Cardiac muscle cell (in vitro differentiated cells and primary cell): ENCODE measurements at regions not wholly inside any gene's neighbourhood (a gene's known extent, or its start where the extent isn't known, plus 50 kb on each side); places are given as distances from the start of the nearest gene placed in this dataset.

ENCODE experiments used
- DNase-seq, 2 donors: peaks; one replicate each; pipeline versions ENCODE4 v3.0.0 to v3.0.0-alpha.2; 2010 to 2017; ENCODE audit warnings: low read depth in 1 of 2, low spot score in 1 of 2
- H3K27ac ChIP-seq: fragments of 200-600 bp; sonication (generic); 2 replicates; pipeline ENCODE4 v1.5.1; 2016
- H3K27me3 ChIP-seq: fragments of 200-600 bp; sonication (generic); 2 replicates; pipeline ENCODE4 v1.6.0; 2016; ENCODE audit warnings: control low read depth
- H3K36me3 ChIP-seq: fragments of 200-600 bp; sonication (generic); 2 replicates; pipeline ENCODE4 v1.5.1; 2016; ENCODE audit warnings: control low read depth
- H3K4me1 ChIP-seq: fragments of 200-600 bp; sonication (generic); 2 replicates; pipeline ENCODE4 v1.8.1; 2017; ENCODE audit warnings: low read depth, mild to moderate bottlenecking, mixed run types
- H3K4me3 ChIP-seq: fragments of 200-600 bp; sonication (generic); 2 replicates; pipeline ENCODE4 v1.5.1; 2016; ENCODE audit warnings: mild to moderate bottlenecking
- H3K9me3 ChIP-seq: fragments of 200-600 bp; sonication (generic); 2 replicates; pipeline ENCODE4 v1.5.1; 2017; ENCODE audit warnings: low read depth, mild to moderate bottlenecking, control low read depth
- TF ChIP-seq, protein P1 (sequence below): IDR thresholded peaks from 2 replicates; pipeline ENCODE4 v1.5.1; 2012; ENCODE audit warnings: low read depth, mild to moderate bottlenecking, low read length

DNA sequence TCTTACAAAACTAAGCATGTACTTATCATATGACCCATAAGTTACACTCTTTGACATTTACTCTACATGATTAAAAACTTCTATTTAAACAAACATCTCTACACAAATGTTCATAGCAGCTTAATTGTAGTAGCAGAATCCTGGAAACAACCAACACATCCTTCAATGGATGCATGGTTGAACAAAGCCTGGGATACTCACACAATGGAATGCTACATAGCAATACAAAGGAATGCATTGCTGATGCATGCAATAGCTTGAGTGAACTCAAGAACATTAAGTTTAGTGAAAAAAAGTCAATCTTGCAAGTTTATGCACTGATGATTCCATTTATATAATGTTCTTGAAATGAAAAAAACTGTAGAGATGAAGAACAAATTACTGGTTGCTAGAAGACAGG, 686.9 kb downstream of the LRRIQ3 start:
- H3K9me3 ChIP-seq: no peaks in the 10 kb centered on the region
- DNase-seq: no peak

DNA sequence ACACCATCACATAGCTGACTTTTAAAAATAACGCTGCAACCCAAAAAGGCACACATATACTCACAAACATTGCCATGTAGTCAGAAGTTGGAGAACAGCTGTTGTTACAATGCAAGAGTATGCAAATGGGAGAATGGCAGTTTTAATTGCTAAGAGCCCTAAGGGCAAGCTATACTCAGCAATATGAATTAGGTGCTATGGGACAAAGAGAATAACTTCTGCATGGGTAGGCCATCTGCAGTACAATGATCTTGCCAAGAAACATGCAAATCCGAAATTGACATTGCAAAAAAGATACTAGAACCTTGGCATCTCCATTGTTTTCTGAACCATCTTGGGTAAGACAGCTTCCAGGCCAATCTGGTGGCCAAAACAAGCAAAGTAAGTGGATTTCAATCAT, 697.8 kb downstream of the LRRIQ3 start:
- Histone ChIP-seq H3K4me1 (no peaks in the 10 kb centered on the region), H3K27me3 (no peaks in the 10 kb centered on the region), H3K4me3 (no peak overlapping the region), H3K27ac (no peak overlapping the region), H3K36me3 (no peaks in the 10 kb centered on the region), H3K9me3 (no peaks in the 10 kb centered on the region)
- TF ChIP-seq, protein P1, sequence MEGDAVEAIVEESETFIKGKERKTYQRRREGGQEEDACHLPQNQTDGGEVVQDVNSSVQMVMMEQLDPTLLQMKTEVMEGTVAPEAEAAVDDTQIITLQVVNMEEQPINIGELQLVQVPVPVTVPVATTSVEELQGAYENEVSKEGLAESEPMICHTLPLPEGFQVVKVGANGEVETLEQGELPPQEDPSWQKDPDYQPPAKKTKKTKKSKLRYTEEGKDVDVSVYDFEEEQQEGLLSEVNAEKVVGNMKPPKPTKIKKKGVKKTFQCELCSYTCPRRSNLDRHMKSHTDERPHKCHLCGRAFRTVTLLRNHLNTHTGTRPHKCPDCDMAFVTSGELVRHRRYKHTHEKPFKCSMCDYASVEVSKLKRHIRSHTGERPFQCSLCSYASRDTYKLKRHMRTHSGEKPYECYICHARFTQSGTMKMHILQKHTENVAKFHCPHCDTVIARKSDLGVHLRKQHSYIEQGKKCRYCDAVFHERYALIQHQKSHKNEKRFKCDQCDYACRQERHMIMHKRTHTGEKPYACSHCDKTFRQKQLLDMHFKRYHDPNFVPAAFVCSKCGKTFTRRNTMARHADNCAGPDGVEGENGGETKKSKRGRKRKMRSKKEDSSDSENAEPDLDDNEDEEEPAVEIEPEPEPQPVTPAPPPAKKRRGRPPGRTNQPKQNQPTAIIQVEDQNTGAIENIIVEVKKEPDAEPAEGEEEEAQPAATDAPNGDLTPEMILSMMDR: no peak
- DNase-seq: no peak

More for the DNA sequence above, 686.9 kb downstream of the LRRIQ3 start:
- Histone ChIP-seq H3K36me3 (no peaks in the 10 kb centered on the region), H3K4me3 (no peak overlapping the region), H3K27me3 (no peaks in the 10 kb centered on the region), H3K4me1 (no peaks in the 10 kb centered on the region), H3K27ac (no peak overlapping the region)
- TF ChIP-seq, protein P1: no peak

DNA sequence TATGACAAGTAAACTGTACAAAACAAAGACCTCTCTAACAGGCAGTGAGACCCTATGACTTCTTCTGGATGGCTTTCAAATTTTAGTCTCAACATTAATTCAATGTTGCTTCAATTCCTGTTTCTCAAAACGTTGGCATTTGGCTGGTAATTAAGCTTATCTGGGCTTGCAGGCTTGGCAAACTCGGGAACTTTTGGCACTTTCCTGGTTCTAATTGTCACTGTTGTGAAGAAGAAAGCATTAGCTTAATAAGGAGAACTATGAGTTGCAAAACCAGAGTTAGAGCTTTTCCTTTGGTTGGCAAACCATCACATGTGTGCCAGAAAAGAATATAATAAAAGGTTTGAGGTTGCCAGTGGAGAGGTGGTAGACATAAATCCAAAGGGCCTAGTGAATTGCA, 698.3 kb downstream of the LRRIQ3 start:
- no peaks in the 10 kb centered on the region for H3K27me3 ChIP-seq
- TF ChIP-seq, protein P1: no peak
- no peak for DNase-seq
- H3K36me3 ChIP-seq: no peaks in the 10 kb centered on the region
- no peaks in the 10 kb centered on the region for H3K9me3 ChIP-seq
- no peak overlapping the region for H3K4me3 ChIP-seq
- H3K27ac ChIP-seq: no peak overlapping the region
- no peaks in the 10 kb centered on the region for H3K4me1 ChIP-seq

DNA sequence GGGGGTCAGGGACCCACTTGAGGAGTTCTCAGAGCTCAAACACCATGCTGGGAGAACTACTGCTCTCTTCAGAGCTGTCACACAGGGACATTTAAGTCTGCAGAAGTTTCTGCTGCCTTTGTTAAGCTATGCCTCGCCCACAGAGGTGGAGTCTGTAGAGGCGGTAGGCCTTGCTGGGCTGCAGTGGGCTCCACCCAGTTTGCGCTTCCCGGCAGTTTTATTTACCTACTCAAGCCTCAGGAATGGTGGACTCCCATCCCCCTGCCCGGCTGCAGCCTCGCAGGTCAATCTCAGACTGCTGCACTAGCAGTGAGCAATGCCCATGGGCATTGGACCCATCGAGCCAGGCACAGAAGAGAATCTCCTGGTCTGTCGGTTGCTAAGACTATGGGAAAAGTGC, 706.4 kb downstream of the LRRIQ3 start:
- H3K27ac ChIP-seq: no peak overlapping the region
- no peak for DNase-seq
- H3K9me3 ChIP-seq: no peaks in the 10 kb centered on the region
- TF ChIP-seq, protein P1: no peak
- no peaks in the 10 kb centered on the region for H3K36me3 ChIP-seq
- no peak overlapping the region for H3K4me3 ChIP-seq
- no peaks in the 10 kb centered on the region for H3K27me3 ChIP-seq
- H3K4me1 ChIP-seq: no peaks in the 10 kb centered on the region

DNA sequence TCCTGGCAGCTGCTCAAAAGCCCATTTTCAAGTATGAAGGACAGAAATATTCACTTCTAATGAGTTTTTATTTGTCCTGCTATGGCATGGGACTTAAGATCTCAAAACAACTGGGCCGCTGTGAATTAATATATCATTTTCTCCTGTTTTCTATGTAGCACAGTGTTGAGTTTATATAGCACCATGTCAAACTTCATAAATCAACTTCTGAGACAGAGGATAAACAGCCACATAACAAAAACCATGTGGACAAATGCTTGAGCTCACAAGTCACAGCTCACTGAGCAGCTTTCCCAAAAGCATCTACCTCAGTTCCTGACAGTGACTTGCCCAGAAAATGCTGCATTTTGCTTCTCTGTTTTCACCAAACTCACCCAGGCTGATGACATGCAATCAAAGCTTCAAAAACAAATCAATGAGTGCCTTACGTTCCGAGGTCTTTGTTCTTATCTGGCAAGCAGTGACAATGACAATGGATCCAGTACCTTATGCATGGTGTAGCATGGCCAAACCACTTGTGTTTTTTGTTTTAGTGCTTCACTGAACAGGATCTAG, 722.6 kb downstream of the LRRIQ3 start:
- no peak overlapping the region for H3K27ac ChIP-seq
- H3K4me3 ChIP-seq: no peak overlapping the region
- DNase-seq: no peak
- TF ChIP-seq, protein P1: no peak
- H3K9me3 ChIP-seq: no peaks in the 10 kb centered on the region
- H3K27me3 ChIP-seq: no peaks in the 10 kb centered on the region
- no peaks in the 10 kb centered on the region for H3K4me1 ChIP-seq
- no peaks in the 10 kb centered on the region for H3K36me3 ChIP-seq

DNA sequence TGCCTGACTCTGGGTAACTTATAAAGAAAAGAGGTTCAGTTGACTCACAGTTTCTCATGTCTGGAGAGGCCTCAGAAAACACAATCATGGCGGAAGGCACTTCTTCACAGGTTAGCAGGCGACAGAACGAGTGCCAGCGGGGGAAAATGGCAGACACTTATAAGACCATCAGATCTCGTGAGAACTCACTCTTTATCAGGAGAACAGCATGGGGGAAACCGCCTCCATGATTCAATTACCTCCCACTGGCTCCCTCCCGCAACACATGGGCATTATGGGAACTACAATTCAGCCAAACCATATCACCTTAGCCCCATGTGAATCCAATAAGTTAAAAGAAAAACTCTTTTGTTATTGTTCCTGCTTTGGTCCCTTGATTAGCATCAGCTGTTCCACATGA, 725.2 kb downstream of the LRRIQ3 start:
- TF ChIP-seq, protein P1: no peak
- H3K36me3 ChIP-seq: no peaks in the 10 kb centered on the region
- no peaks in the 10 kb centered on the region for H3K4me1 ChIP-seq
- no peak for DNase-seq
- no peak overlapping the region for H3K4me3 ChIP-seq
- H3K9me3 ChIP-seq: no peaks in the 10 kb centered on the region
- H3K27me3 ChIP-seq: no peaks in the 10 kb centered on the region
- H3K27ac ChIP-seq: no peak overlapping the region
